ENCODE measurements at regions not wholly inside any gene's neighbourhood (a gene's known extent, or its start where the extent isn't known, plus 50 kb on each side); places are given as distances from the start of the nearest gene placed in this dataset.

DNA sequence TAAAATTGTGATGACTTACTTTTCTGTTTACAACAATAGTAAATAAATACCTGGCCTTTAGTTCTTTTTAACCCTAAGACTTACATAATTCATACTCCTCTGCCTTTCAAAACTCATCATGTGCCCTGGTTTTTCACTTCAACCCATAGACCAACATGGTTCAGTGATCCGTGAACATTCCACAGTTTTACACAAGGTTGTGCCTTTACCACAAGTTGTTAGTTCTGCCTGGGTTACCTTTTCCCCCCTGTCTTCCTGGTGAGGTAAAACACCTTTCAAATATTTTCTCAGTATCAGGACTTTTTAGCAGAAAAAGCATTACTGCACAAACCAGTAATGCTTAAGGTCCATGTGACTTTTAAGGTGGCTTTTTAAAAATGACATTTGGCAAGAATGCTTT, 1466.4 kb downstream of the PLA2G4A start:
- DNase-seq (ENCODE audit: low read depth in 3 of 3) = no peak

DNA sequence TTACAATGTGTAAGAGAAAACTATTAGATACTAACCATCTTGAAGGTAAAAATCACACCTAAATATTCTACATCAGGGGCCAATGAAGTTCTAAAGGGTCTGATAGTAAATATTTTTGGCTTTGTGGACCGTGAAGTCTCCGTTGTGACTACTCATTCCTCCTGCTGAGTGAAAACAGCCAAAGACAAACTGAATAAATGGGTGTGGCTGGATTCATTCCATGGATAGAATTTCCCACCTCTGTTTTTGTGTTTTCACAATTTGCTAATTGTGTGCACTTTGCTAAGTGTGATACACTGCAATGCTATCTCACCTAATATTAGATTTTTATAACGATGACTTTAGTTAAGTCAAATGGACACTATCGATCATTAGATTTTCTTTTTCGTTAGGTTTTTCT, 1474.0 kb downstream of the PLA2G4A start:
- no peak for DNase-seq (ENCODE audit: low read depth in 3 of 3)

DNA sequence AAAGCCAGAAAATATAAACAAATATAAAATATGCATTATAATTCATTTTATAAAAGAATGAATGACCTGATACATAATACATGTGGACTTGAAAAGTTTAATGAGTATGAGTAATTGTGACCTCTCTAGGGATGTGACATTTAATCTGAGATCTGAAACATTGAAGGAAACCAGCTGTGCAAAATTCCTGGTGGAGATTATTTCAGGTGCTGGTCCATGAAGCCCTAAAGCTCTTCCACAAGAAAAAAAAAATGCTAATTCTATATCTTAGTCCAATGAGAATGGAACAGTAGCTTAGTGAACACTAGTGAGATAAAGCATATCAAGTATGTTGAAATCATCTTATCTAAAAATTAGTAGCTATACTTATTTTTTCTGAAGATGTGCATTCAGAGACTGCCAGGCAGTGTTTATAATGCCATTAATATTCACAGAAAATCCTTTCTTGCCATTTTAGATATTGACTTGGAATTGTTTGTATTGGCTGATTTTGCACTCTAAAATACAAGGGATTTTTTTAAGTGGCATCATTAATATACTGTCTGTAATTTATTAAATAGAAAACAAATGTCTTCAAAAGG, 1485.9 kb downstream of the PLA2G4A start:
- DNase-seq (ENCODE audit: low read depth in 3 of 3) = no peak

DNA sequence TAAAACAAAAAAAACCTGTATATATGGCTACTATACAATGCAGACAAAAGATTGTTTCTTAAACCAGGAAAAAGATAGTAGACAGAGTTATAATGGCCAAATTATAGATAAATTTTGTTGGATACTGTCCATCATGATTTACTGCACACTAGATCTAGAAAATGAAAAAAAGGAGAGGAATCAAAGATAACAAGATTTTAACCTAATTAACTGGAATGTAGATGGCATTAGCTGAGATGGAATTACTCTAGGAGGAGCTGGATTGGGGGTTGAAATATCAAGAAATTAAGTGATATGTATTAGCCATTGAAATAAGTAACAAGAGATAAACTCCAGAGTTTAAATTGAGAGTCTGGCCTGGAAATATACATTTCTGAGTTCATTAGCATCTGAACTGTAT, 1489.1 kb downstream of the PLA2G4A start:
- DNase-seq (ENCODE audit: low read depth in 3 of 3) = no peak

DNA sequence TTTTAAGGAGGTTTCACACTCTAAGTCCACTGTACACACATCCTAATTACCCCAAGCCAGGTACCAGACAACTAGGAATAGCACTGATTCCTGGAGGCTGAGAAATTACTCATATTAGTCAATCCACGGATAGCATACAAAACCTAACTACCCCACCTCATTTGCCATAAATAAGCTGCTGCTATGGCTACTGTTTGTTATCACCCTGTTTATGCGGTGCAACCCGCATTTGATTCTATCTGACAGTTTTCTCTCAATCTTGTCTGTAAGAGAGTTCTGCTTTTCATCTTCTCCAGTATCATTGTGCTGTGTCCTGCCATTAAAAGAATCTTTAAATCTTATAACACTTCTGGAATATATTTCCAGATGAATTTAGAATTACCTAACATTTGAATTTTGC, 1496.5 kb downstream of the PLA2G4A start:
- no peak for DNase-seq (ENCODE audit: low read depth in 3 of 3)

DNA sequence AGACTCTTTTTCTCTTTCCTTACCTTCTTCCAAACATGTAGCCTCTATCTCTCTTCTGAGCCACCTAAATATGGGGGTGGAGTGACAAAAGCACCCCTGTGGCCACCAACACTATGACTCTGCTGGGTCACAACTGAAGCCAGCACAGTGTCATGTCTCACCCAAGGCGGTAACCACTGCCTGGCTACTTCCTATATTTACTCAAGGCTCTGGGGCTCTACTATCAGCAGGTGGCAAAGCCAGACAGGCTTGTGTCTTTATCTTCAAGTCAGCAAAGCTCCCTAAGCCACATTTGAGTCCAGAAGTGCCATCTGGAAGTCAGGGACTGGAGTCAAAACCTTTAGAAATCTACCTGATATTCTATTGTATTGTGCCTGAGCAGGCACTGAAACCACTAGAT, 1515.2 kb downstream of the PLA2G4A start:
- DNase-seq (ENCODE audit: low read depth in 3 of 3) = no peak

DNA sequence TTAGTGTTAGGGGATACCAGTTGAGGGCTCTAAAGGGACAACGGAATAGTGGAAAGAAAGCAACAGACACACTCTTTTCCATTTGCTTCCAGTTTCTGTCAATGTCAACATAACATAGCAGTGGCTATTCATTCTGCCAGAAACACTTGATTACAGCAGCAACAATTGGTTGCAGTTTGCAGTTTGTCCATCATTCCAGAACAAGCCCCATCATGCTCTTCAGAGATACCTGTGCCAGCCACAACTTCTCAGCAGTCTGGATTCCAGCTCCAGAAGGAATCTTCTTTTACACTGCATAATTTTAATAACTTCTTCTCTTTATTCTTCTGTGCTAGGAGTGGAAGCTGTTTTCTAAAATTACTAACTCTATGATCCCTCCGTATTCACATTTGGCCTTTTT, 1521.4 kb downstream of the PLA2G4A start:
- DNase-seq (ENCODE audit: low read depth in 3 of 3) = no peak

DNA sequence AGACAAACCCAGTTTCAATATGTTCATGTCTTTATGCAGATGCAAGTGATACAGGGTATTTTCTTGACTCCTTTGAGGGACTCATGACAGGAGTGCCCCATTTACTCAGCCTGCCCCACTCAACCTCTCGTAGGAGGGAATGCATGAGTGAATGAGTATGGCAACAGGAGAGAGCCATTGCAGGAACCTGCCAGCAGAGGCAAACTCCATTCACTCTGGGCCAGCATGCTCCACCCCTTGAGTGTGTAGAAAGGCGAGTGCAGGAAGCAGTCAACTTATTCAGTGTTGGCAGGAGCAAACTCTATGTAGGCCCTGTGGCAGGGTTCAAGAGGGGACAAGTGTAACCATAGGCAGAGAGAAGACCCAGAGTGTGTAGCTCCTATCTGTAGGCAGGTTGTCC, 1526.3 kb downstream of the PLA2G4A start:
- no peak for DNase-seq (ENCODE audit: low read depth in 3 of 3)

DNA sequence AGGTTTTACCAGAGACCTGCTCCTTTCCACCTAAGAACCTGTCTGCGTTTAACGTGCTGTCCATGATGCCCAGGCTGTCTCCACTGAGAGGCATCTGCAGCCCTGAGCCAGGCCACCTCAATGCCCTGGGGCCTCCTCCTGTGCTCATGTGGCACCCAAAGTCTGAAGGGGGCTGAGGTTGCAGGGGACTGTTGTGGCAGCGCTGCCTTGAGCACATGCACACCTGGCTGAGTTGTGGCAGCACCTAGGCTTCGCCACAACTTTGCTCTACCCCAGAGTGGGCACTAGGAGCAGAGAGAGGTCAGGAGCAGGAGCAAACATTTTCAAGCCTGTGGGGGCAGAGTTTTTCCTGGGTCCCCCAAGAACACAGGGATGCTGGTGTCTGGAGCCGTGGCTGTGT, 1527.1 kb downstream of the PLA2G4A start:
- DNase-seq (ENCODE audit: low read depth in 3 of 3) = no peak

DNA sequence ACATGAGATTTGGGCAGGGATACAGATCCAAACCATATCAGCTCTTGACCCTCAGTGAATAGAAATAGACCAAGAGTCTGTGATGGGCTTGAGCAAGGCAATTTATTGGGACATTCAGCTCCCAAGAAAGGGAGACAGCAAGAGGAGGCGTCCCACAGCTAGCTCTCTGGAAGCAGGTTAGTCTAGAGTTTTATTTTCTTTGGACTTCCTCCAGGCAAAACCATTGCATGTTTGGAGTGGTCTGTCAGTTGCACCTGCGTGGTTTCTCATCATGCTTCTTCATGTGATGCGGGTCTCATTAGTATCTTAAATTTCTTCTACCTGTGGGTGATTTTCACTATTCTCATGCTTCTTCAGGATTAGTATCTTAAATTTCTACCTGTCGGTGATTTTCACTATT, 1530.6 kb downstream of the PLA2G4A start:
- no peak for DNase-seq (ENCODE audit: low read depth in 3 of 3)

DNA sequence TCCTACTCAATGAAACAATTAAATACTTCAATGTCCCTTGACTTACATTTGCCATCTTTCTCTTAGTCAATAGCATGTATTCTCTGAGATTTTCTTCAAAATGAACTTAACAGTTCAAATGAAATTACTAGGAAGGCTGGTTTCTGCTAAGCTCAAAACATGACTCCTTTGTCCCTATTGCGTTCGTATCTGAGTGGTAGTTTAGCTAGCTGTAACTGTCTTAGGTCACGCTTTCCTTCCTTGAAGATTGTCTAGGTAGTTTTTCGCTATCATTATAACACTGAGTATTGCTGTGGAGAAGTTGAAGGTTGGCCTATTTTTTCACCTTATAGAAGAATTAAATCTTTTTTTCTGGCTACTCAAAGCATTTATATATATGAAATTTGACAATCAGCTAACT, 1535.2 kb downstream of the PLA2G4A start:
- no peak for DNase-seq (ENCODE audit: low read depth in 3 of 3)

DNA sequence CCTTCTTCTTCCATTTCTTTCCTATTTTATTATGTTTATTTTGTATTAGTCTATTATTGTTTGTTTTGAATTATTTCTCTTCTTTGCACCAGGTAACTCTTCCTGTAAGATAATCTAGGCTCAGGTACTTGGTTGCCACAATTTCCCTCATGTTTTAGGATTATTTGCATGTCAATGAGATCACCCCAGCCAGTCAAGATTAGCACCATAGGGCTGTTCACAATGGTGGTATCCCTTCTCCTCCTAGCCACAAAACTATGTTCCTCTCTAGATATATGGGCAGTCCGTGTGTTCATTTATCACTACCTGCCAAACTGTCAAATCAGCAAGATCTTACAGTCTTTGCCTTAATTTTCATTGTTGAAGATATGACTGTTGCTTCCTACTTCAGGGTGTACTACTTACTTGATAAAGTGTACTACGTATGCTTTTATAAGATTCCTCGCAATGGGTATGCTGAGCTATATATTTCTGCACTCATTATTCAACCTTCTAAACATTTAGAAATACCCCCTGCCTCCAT, 1536.2 kb downstream of the PLA2G4A start:
- DNase-seq (ENCODE audit: low read depth in 3 of 3) = no peak

DNA sequence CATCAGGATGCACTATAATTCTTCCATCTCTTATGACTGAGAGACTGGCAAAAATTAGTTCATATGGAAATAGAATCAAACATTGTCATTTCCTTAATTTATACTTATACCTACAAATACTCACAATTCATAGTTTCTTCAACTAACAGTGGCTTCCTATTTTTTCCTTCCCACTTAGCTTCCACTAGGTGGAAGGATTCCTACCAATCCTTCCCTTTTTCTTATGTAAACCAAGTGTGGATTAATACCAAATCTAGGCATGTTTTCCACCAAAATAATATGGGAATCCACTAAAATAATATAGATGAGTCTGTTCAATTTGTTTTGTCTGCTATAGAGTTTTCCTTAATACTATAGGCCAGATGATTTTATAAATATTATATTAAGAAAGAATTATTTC, 1537.1 kb downstream of the PLA2G4A start:
- DNase-seq (ENCODE audit: low read depth in 3 of 3) = no peak

DNA sequence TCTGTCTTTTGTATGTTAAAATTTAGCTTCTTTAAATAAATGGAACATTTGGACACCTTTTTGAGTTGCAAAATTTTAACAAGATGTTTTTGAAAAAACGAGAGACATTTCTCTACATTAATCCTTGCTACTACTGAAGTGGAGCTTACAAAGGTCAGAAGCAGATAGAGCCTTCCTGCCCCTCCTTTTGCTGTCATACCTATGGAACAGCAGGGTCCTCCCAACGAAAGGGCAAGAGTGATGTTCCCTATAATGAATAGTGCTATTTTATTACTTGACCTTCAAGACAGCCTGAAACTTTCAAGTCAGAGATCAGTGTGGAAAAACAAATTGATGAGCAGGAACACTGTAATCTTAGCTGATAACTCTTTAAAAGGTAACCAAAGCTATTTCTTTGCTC, 1538.9 kb downstream of the PLA2G4A start:
- DNase-seq (ENCODE audit: low read depth in 3 of 3) = no peak

DNA sequence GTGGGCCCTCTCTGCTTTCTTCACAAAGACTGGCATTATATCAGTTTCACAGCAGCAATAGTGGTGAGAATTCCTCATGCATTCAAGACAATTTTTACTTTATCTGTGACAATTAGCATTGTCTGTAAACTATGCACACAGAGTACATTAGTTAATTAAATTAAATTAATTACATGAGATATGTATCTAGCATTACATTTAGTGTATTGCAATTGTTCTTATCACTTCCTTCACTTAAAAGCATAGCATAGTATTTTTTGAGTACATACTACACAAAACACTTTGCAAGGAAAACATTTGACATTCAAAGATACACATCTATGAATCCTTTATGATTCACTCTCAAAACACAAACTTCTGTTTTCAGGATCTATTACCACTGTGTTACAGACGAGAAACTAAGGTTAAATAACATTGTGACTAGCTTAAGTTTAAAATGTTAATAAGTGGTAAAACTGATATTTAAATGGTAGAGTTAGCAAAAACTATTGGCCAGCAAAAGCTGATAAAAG, 1542.6 kb downstream of the PLA2G4A start:
- no peak for DNase-seq (ENCODE audit: low read depth in 3 of 3)

DNA sequence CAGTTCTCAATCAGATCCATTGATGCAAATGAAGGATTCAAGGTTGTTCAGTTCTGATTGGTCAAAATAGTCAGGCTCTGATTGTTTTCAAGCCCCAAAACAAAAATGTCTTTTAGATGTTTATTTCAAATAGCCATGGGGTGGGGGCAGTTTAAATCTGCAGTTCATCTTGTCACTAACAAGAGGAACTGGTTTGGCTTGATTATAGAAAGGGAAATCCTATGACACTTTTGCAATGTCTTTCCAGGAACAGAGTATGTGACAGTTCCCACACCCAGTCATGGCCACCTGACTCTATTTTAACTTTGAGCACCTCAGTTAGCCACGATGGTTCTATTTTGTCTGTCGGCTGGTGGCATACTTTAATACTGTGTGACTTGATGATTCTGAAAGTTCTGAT, 1544.1 kb downstream of the PLA2G4A start:
- DNase-seq (ENCODE audit: low read depth in 3 of 3) = no peak

DNA sequence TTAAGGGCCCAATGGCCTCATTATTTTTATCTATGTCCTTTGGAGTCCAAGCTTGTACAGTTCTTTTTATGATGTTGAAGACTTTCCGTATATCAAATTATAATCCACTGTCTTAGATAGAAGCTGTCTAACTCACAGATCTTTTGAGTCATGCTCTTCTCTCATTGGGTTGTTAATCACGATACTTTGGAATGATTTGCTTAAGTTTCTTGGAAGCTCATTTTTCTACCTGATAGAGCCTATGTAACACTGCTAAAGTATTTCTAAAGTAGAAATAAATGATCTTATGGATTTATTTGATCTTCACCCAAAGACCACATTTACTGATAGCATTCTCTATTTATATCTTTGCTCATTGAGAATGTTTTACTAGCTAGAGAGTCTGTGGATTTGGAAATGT, 1554.1 kb downstream of the PLA2G4A start:
- DNase-seq (ENCODE audit: low read depth in 3 of 3) = no peak

DNA sequence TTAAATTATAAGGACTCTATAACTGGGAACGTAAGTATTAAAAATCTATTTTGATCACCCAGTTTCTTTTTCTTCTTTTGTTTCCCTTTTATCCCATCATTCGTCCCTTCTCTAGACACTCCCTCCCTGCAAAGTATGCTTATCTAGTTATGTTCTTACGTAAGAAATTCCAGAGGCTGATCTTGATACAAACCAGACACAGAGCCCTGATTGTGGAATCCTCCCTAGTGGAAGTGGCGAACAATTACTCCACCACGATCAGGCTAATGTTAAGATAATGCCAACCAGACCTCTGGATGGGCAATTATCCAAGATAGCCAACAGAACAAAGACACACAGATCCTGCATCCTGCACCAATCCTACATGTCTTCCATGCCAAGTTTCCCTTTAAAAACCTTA, 1557.4 kb downstream of the PLA2G4A start:
- DNase-seq (ENCODE audit: low read depth in 3 of 3) = no peak

DNA sequence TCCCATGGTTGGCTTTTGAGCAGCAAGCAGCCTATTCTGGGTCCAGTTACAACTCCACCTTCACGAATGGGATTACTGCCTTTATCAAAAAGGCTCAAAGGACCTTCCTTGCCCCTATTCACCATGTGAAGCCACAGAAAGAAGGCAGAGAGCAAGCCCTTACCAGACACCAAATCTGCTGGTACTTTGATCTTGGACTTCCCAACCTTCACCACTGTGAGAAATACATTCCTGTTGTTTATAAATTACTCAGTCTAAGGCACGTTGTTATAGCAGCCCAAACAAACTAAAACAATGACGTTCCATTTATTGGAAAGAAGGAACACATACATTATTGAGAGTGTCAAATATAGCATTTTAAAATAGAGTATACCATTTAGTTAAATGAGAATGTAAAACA, 1557.9 kb downstream of the PLA2G4A start:
- DNase-seq (ENCODE audit: low read depth in 3 of 3) = no peak

DNA sequence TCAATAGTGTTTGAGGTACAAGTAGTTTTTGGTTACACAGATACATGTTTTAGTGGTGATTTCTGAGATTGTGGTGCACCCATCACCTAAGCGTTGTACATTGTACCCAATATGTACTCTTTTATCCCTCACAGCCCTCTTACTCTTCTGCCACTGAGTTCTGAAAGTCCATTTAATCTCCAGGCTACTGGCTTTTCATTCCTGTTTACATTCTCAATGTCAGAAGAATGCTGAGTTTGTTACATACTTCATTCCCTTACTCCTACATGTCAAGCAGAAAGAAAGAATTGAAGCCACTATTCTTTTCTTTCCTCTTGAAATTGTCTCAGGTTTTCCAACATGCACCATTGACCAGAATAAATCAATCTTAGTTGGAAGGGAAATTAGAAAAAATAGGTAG, 1565.9 kb downstream of the PLA2G4A start:
- no peak for DNase-seq (ENCODE audit: low read depth in 3 of 3)

DNA sequence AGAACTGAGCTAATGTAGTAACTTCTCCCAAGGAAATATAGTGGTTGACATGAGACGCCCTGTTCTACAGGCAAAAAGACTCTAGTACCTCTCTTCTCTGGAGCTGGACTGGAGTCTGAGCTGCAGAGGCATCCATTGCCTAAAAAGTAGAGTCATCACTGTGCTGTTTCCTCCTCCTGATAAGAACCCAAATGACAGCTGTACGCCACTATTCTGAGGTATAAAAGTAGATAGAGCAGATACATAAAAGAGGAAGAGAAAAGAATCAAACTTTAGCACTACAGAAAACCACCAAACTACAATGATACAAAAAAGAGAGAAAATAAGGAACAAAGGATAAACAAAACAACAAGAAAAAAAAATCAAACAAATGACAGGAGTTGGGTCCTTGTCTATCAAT, 1568.8 kb downstream of the PLA2G4A start:
- DNase-seq (ENCODE audit: low read depth in 3 of 3) = no peak

DNA sequence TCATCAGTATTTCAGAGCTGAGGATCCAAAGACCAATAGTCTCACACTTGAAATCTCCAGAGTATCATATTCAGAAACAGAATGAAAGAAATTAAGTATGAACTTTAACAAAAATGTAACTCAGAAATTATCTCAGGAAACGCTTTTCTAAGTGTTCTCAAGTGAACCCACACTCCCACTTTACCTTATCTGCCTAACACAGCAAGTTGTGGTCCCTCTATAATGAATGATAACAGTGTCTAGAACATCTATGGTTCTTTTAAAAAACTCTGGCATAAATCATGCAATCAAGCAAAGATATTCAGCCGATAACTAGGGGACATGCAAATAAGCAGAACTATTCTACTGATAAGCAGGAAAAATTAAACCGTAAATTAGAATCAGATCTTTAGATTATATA, 1574.2 kb downstream of the PLA2G4A start:
- DNase-seq (ENCODE audit: low read depth in 3 of 3) = no peak

DNA sequence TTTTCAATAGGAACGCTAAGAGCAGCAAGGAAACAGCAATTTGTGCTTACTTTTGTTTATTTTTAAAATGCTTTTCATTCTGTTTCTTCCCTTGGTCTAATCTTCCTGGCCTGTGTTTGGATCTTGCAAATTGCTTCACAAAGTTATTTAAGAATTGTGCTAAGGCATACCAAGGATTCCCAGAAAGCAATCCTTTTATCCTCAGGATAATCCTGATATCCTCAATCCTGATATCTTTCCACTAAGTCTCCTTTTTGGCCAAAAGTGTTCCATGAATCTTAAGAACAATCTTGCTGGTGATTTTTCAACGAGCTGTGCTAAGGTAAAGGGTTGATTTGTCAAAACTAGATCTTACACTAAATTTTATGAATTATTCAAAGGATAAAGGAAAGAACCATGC, 1577.9 kb downstream of the PLA2G4A start:
- no peak for DNase-seq (ENCODE audit: low read depth in 3 of 3)

DNA sequence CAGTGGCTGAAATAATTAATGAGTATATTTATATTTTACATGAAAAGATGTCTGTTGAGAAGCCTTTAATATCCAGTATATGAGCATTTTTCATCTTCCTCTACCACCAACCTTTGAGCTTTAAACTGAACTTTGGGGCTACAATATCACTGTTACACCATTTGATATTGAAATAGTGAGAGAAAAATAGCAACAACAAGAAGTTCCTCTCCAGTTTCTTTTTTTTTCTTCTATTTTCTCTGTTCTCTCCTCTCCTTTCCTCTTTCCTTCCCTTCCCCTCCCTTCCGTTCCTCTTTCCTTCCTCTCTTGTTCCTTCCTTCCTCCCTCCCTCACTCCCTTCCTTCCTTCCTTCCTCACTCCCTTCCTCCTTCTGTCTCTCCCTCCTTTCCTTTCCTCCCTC, 1591.4 kb downstream of the PLA2G4A start:
- DNase-seq (ENCODE audit: low read depth in 3 of 3) = no peak

Measured in stimulated activated CD4-positive, alpha-beta T cell treated with anti-CD3 and anti-CD28 coated beads, TNF-alpha, amount 100 ng/mL, for 48 hours (primary cell).